ENCODE measurements at regions not wholly inside any gene's neighbourhood (a gene's known extent, or its start where the extent isn't known, plus 50 kb on each side); places are given as distances from the start of the nearest gene placed in this dataset.
"Not testable (repeated sequence)": the region's sequence is repeated elsewhere in the genome, so short reads cannot be mapped to it uniquely, and the experiment has no call there.

DNA sequence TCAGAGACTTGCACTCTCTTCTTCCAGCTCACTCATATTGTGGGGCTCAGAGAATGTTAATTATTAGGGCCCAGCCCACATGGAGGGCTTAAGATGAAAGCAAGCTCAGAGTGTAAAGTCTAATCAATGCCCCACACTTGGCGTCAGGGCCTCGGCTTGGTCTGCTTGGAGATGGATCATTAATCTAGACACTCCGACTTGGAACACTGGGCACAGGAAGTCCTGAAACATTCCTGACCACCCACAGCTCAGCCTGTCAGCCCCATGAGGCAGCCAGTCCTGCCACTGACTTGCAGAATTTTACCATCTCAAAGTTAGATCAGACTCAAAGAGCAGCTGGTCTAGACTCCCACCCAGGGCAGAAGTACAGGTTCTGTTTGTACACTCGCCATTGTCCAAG is 69.8 kb upstream of the TRABD2B start:
- Histone ChIP-seq H3K27me3 (ENCODE audit: control insufficient read depth, insufficient read depth, low read length) (peaks cover 9% of the 10 kb centered on the region), H3K36me3 (ENCODE audit: control insufficient read depth, insufficient read depth, low read length) (no peaks in the 10 kb centered on the region), H3K4me1 (ENCODE audit: control insufficient read depth, insufficient read depth, low read length) (no peaks in the 10 kb centered on the region), H3K4me3 (ENCODE audit: low read depth, low read length) (no peak overlapping the region), H3K9me3 (ENCODE audit: control insufficient read depth, insufficient read depth, low read length) (no peaks in the 10 kb centered on the region), H3K27ac (ENCODE audit: low read depth, low read length) (no peak overlapping the region), H3K9ac (ENCODE audit: low read depth, low read length) (no peak overlapping the region)

GRCh38 chr1:48064693-48065092 is 67.5 kb upstream of the TRABD2B start:
- peaks cover 12% of the 10 kb centered on the region for H3K27me3 ChIP-seq (ENCODE audit: control insufficient read depth, insufficient read depth, low read length)
- not testable (repeated sequence) for H3K27ac ChIP-seq (ENCODE audit: low read depth, low read length); H3K9me3 ChIP-seq (ENCODE audit: control insufficient read depth, insufficient read depth, low read length); H3K36me3 ChIP-seq (ENCODE audit: control insufficient read depth, insufficient read depth, low read length); H3K4me1 ChIP-seq (ENCODE audit: control insufficient read depth, insufficient read depth, low read length); H3K4me3 ChIP-seq (ENCODE audit: low read depth, low read length); H3K9ac ChIP-seq (ENCODE audit: low read depth, low read length)

- Histone ChIP-seq H3K9ac (ENCODE audit: low read depth, low read length) (no peak overlapping the region), H3K36me3 (ENCODE audit: control insufficient read depth, insufficient read depth, low read length) (no peaks in the 10 kb centered on the region), H3K9me3 (ENCODE audit: control insufficient read depth, insufficient read depth, low read length) (no peaks in the 10 kb centered on the region), H3K27ac (ENCODE audit: low read depth, low read length) (no peak overlapping the region), H3K4me3 (ENCODE audit: low read depth, low read length) (no peak overlapping the region), H3K27me3 (ENCODE audit: control insufficient read depth, insufficient read depth, low read length) (peaks cover 17% of the 10 kb centered on the region), H3K4me1 (ENCODE audit: control insufficient read depth, insufficient read depth, low read length) (peaks cover 4% of the 10 kb centered on the region)
Measured at GRCh38 chr1:48062353-48062752, 65.2 kb upstream of the TRABD2B start.

- H3K4me1 ChIP-seq (ENCODE audit: control insufficient read depth, insufficient read depth, low read length), result peaks cover 4% of the 10 kb centered on the region
- H3K4me3 ChIP-seq (ENCODE audit: low read depth, low read length), result no peak overlapping the region
- H3K27me3 ChIP-seq (ENCODE audit: control insufficient read depth, insufficient read depth, low read length), result peaks cover 21% of the 10 kb centered on the region
- no peak overlapping the region for H3K9ac ChIP-seq (ENCODE audit: low read depth, low read length)
- no peak overlapping the region for H3K27ac ChIP-seq (ENCODE audit: low read depth, low read length)
- no peaks in the 10 kb centered on the region for H3K36me3 ChIP-seq (ENCODE audit: control insufficient read depth, insufficient read depth, low read length)
- H3K9me3 ChIP-seq (ENCODE audit: control insufficient read depth, insufficient read depth, low read length), result no peaks in the 10 kb centered on the region
Measured at GRCh38 chr1:48061162-48062136, 64.3 kb upstream of the TRABD2B start.

DNA sequence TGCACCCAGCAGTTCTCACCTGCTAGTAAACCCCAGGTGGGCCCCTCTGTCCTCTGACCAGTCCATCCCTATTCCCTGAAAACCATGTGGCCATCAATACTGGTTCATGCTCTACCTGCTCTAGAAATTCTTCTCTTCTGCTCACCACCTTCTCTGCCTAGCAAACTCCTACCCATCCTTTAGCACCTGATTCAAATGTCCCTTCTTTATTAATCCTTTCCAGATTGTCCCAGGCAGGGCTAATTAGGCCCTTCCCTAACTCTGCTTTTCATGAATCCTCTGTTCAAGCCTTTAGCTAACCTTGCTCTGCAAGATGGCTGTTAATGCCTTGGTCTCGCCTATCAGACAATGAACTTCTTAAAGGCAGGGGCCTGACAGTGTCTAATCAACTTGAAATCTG is 62.1 kb upstream of the TRABD2B start:
- H3K9me3 ChIP-seq (ENCODE audit: control insufficient read depth, insufficient read depth, low read length), result no peaks in the 10 kb centered on the region
- H3K4me3 ChIP-seq (ENCODE audit: low read depth, low read length), result no peak overlapping the region
- H3K27me3 ChIP-seq (ENCODE audit: control insufficient read depth, insufficient read depth, low read length), result peaks cover 23% of the 10 kb centered on the region
- H3K36me3 ChIP-seq (ENCODE audit: control insufficient read depth, insufficient read depth, low read length), result no peaks in the 10 kb centered on the region
- peaks cover 7% of the 10 kb centered on the region for H3K4me1 ChIP-seq (ENCODE audit: control insufficient read depth, insufficient read depth, low read length)
- no peak overlapping the region for H3K27ac ChIP-seq (ENCODE audit: low read depth, low read length)
- H3K9ac ChIP-seq (ENCODE audit: low read depth, low read length), result no peak overlapping the region

DNA sequence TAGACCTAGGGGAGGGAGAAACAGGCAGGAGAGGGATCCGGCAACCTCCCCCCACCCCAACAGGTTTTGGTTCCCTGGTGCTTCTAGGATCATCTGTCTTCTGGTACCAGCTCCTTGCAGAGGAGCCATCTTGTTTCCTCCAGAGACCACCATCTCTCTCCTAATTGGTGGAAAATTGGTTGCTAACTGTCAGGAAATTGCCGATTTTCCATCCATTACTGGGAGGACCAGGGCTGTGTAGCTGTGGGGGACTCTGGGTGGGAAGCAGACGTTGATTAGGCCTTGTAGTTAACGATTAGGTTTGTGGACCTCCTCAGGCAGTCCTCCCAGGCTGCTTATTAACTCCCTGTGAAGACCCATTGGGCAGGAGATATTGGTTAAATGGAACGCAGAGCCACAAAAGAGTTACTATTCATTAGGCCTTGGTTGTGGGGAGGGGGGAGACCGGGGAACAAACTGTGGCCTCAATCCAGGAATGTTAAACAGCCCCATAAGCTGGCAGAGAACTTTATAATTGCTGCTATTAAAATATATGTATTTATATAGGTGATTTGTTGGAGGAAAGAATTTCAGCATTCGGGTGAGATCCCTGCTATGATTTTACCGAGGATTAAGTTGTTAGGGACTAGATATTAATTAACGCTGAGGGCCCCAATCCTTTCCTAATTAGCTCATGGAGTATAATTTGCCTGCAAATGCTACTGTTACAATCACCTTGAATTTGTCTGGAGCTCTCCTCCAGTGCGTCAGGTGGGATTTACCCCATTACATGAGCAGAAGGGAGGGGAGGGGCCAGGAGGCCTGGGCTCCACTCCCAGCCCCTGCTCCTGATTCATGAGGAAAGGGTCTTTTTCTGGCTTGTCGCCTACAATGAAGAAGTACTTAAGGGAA is 61.2 kb upstream of the TRABD2B start:
- no peak overlapping the region for H3K4me3 ChIP-seq (ENCODE audit: low read depth, low read length)
- no peaks in the 10 kb centered on the region for H3K9me3 ChIP-seq (ENCODE audit: control insufficient read depth, insufficient read depth, low read length)
- H3K36me3 ChIP-seq (ENCODE audit: control insufficient read depth, insufficient read depth, low read length), result no peaks in the 10 kb centered on the region
- peaks cover 7% of the 10 kb centered on the region for H3K4me1 ChIP-seq (ENCODE audit: control insufficient read depth, insufficient read depth, low read length)
- H3K9ac ChIP-seq (ENCODE audit: low read depth, low read length), result no peak overlapping the region
- no peak overlapping the region for H3K27ac ChIP-seq (ENCODE audit: low read depth, low read length)
- H3K27me3 ChIP-seq (ENCODE audit: control insufficient read depth, insufficient read depth, low read length), result peaks cover 17% of the 10 kb centered on the region

GRCh38 chr1:48057249-48057648 is 60.1 kb upstream of the TRABD2B start:
- Histone ChIP-seq H3K4me3 (ENCODE audit: low read depth, low read length) (no peak overlapping the region), H3K27ac (ENCODE audit: low read depth, low read length) (no peak overlapping the region), H3K36me3 (ENCODE audit: control insufficient read depth, insufficient read depth, low read length) (no peaks in the 10 kb centered on the region), H3K9ac (ENCODE audit: low read depth, low read length) (no peak overlapping the region), H3K27me3 (ENCODE audit: control insufficient read depth, insufficient read depth, low read length) (peaks cover 14% of the 10 kb centered on the region), H3K9me3 (ENCODE audit: control insufficient read depth, insufficient read depth, low read length) (no peaks in the 10 kb centered on the region), H3K4me1 (ENCODE audit: control insufficient read depth, insufficient read depth, low read length) (peaks cover 7% of the 10 kb centered on the region)

DNA sequence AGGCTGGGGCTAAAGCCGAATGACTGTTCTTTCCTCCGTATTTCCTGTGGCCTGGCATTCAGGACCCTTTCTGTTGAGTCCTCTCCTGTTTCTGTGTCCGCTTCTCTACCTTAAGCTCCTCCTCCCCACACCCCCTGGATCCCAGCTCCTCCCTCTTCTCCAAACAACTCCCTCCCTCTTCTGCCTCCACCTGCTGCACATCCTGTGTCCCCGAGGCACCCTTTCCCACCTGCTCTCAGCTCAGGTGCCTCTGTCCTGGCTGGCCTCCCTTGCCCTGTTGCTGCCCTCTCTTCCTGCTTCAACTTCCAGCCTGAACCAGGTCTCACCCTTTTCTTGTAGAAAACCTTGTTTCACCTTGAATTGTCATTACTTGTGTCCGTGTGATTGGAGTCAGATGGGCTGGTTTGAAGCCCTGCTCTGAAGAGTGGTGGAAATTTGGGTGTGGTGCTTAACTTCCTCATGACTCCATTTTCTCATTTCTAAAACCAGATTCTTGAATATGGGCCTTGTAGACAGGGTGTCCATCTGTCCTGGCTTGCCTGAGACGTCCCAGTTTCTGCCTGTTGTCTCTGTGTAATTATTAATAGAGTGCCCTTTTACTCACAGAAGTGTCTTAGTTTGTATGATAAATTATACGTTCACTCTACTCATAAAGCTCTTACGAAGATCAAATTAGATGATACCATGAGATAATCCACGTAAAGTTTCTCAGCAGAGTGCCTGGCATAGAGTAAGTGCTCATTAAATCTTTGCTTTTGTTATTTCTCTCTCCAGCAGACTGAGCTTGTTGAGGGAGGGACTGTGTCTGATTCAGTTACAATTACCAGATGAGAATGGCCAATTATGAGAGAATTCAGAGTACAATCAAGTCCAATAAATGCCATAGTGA is 58.9 kb upstream of the TRABD2B start:
- Histone ChIP-seq H3K4me1 (ENCODE audit: control insufficient read depth, insufficient read depth, low read length) (peaks cover 7% of the 10 kb centered on the region), H3K9me3 (ENCODE audit: control insufficient read depth, insufficient read depth, low read length) (no peaks in the 10 kb centered on the region), H3K27me3 (ENCODE audit: control insufficient read depth, insufficient read depth, low read length) (peaks cover 14% of the 10 kb centered on the region), H3K9ac (ENCODE audit: low read depth, low read length) (no peak overlapping the region), H3K36me3 (ENCODE audit: control insufficient read depth, insufficient read depth, low read length) (no peaks in the 10 kb centered on the region), H3K4me3 (ENCODE audit: low read depth, low read length) (no peak overlapping the region), H3K27ac (ENCODE audit: low read depth, low read length) (no peak overlapping the region)

DNA sequence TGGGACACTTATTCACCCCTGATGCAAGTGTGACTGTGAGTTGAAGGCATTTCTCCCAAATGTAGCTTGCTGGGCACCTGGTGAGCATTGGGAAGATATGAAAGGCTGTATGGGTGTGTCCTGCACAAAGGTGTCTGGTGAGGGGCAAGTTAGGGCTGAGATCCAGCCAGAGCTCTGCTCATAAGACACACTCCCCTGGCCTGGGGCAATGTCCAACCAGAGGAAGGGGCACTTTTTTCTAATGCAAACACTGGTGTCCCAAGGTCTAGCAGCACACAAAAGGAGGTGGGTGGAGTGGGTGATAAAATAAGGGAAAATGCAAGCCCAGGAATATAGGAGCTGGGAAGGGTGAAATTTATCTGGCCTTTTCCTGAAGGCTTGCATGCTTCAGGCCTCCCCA is 57.0 kb upstream of the TRABD2B start:
- Histone ChIP-seq H3K27ac (ENCODE audit: low read depth, low read length) (no peak overlapping the region), H3K4me3 (ENCODE audit: low read depth, low read length) (no peak overlapping the region), H3K27me3 (ENCODE audit: control insufficient read depth, insufficient read depth, low read length) (peaks cover 11% of the 10 kb centered on the region; the same call in 1 of the 2 replicates), H3K9ac (ENCODE audit: low read depth, low read length) (no peak overlapping the region), H3K9me3 (ENCODE audit: control insufficient read depth, insufficient read depth, low read length) (no peaks in the 10 kb centered on the region), H3K4me1 (ENCODE audit: control insufficient read depth, insufficient read depth, low read length) (0 out of 2 replicates have a peak, but pooled peaks cover 3% of the 10 kb centered on the region), H3K36me3 (ENCODE audit: control insufficient read depth, insufficient read depth, low read length) (no peaks in the 10 kb centered on the region)

GRCh38 chr1:48052923-48053291 is 55.7 kb upstream of the TRABD2B start:
- H3K9me3 ChIP-seq (ENCODE audit: control insufficient read depth, insufficient read depth, low read length), result no peaks in the 10 kb centered on the region
- no peaks in the 10 kb centered on the region for H3K36me3 ChIP-seq (ENCODE audit: control insufficient read depth, insufficient read depth, low read length)

More at GRCh38 chr1:48052923-48053291, 55.7 kb upstream of the TRABD2B start:
- no peak overlapping the region for H3K9ac ChIP-seq (ENCODE audit: low read depth, low read length)
- H3K27ac ChIP-seq (ENCODE audit: low read depth, low read length), result no peak overlapping the region
- no peak overlapping the region for H3K4me3 ChIP-seq (ENCODE audit: low read depth, low read length)
- H3K4me1 ChIP-seq (ENCODE audit: control insufficient read depth, insufficient read depth, low read length), result 0 out of 2 replicates have a peak, but pooled peaks cover 3% of the 10 kb centered on the region
- H3K27me3 ChIP-seq (ENCODE audit: control insufficient read depth, insufficient read depth, low read length), result peaks cover 6% of the 10 kb centered on the region; the same call in 1 of the 2 replicates
